Skeletal muscle cell (primary cell): ENCODE measurements at regions not wholly inside any gene's neighbourhood (a gene's known extent, or its start where the extent isn't known, plus 50 kb on each side); places are given as distances from the start of the nearest gene placed in this dataset.
"Not testable (repeated sequence)": the region's sequence is repeated elsewhere in the genome, so short reads cannot be mapped to it uniquely, and the experiment has no call there.

Experiments
- DNase-seq: peaks from one replicate; pipeline ENCODE4 v3.0.0-alpha.2; 2010; ENCODE audit warnings: low read depth
- H3K4me3 ChIP-seq: 2 replicates; pipeline ENCODE4 v1.5.1; 2011; ENCODE audit warnings: low read depth, mild to moderate bottlenecking, control low read depth, low read length, moderate library complexity

GRCh38 chr6:113674075-113674474, 183.1 kb upstream of the MARCKS start:
- no peak overlapping the region for H3K4me3 ChIP-seq
- DNase-seq, result no peak

GRCh38 chr6:113676057-113676456, 181.1 kb upstream of the MARCKS start:
- no peak overlapping the region for H3K4me3 ChIP-seq
- no peak for DNase-seq

GRCh38 chr6:113676968-113677367, 180.2 kb upstream of the MARCKS start:
- no peak overlapping the region for H3K4me3 ChIP-seq
- DNase-seq, result no peak

- DNase-seq, result no peak
- H3K4me3 ChIP-seq, result no peak overlapping the region
Observed at GRCh38 chr6:113679051-113679450, 178.1 kb upstream of the MARCKS start.

GRCh38 chr6:113680301-113680700, 176.8 kb upstream of the MARCKS start:
- no peak for DNase-seq

GRCh38 chr6:113683968-113684367, 173.2 kb upstream of the MARCKS start:
- DNase-seq, result no peak
- H3K4me3 ChIP-seq, result no peak overlapping the region

More at GRCh38 chr6:113680301-113680700, 176.8 kb upstream of the MARCKS start:
- H3K4me3 ChIP-seq, result no peak overlapping the region

GRCh38 chr6:113684382-113684901, 172.7 kb upstream of the MARCKS start:
- H3K4me3 ChIP-seq, result no peak overlapping the region

GRCh38 chr6:113686049-113686448, 171.1 kb upstream of the MARCKS start:
- no peak for DNase-seq
- H3K4me3 ChIP-seq, result no peak overlapping the region

More at GRCh38 chr6:113684382-113684901, 172.7 kb upstream of the MARCKS start:
- DNase-seq, result no peak

- DNase-seq, H3K4me3 ChIP-seq: not testable (repeated sequence)
Observed at GRCh38 chr6:113689620-113690019, 167.5 kb upstream of the MARCKS start.

GRCh38 chr6:113690281-113691259, 166.6 kb upstream of the MARCKS start:
- DNase-seq, result peak; percentile 72
- no peak overlapping the region for H3K4me3 ChIP-seq

GRCh38 chr6:113691260-113691656, 165.9 kb upstream of the MARCKS start:
- no peak overlapping the region for H3K4me3 ChIP-seq
- no peak for DNase-seq

GRCh38 chr6:113693851-113694250, 163.3 kb upstream of the MARCKS start:
- no peak for DNase-seq
- H3K4me3 ChIP-seq, result no peak overlapping the region

GRCh38 chr6:113694278-113695077, 162.7 kb upstream of the MARCKS start:
- no peak overlapping the region for H3K4me3 ChIP-seq
- no peak for DNase-seq

GRCh38 chr6:113695516-113695915, 161.6 kb upstream of the MARCKS start:
- DNase-seq, result peak; percentile 61
- no peak overlapping the region for H3K4me3 ChIP-seq

- DNase-seq, result no peak
- no peak overlapping the region for H3K4me3 ChIP-seq
Observed at GRCh38 chr6:113696960-113697359, 160.2 kb upstream of the MARCKS start.

- H3K4me3 ChIP-seq, result no peak overlapping the region
- DNase-seq, result peak; percentile 74
Observed at GRCh38 chr6:113697632-113698410, 159.3 kb upstream of the MARCKS start.

GRCh38 chr6:113699239-113699638, 157.9 kb upstream of the MARCKS start:
- no peak overlapping the region for H3K4me3 ChIP-seq
- DNase-seq, result no peak

- H3K4me3 ChIP-seq, result no peak overlapping the region
- DNase-seq, result no peak
Observed at GRCh38 chr6:113701552-113702254, 155.4 kb upstream of the MARCKS start.

- no peak for DNase-seq
- no peak overlapping the region for H3K4me3 ChIP-seq
Observed at GRCh38 chr6:113707194-113707593, 150.0 kb upstream of the MARCKS start.
